ENCODE measurements at regions not wholly inside any gene's neighbourhood (a gene's known extent, or its start where the extent isn't known, plus 50 kb on each side); places are given as distances from the start of the nearest gene placed in this dataset.

- no peak for FAIRE-seq
Observed at GRCh38 chr9:38166501-38166900, 97.5 kb upstream of the SHB start.

GRCh38 chr9:38164659-38165221, 95.7 kb upstream of the SHB start:
- DNase-seq (ENCODE audit: insufficient read length, low spot score) (no peak), FAIRE-seq (no peak)

More at GRCh38 chr9:38166501-38166900, 97.5 kb upstream of the SHB start:
- DNase-seq (ENCODE audit: insufficient read length, low spot score) = no peak

GRCh38 chr9:38163518-38163917, 94.5 kb upstream of the SHB start:
- FAIRE-seq = no peak
- DNase-seq (ENCODE audit: insufficient read length, low spot score) = no peak

- DNase-seq (ENCODE audit: insufficient read length, low spot score) = no peak
- FAIRE-seq = no peak
Observed at GRCh38 chr9:38162332-38163211, 93.5 kb upstream of the SHB start.

- no peak for FAIRE-seq
- DNase-seq (ENCODE audit: insufficient read length, low spot score) = peak; percentile 27
Observed at GRCh38 chr9:38160613-38161215, 91.7 kb upstream of the SHB start.

- FAIRE-seq (no peak), DNase-seq (ENCODE audit: insufficient read length, low spot score) (no peak)
Observed at GRCh38 chr9:38159599-38159998, 90.6 kb upstream of the SHB start.

- FAIRE-seq (no peak), DNase-seq (ENCODE audit: insufficient read length, low spot score) (no peak)
Observed at GRCh38 chr9:38158628-38159027, 89.6 kb upstream of the SHB start.

- FAIRE-seq (no peak), DNase-seq (ENCODE audit: insufficient read length, low spot score) (no peak)
Observed at GRCh38 chr9:38157711-38158110, 88.7 kb upstream of the SHB start.

- DNase-seq (ENCODE audit: insufficient read length, low spot score) (no peak), FAIRE-seq (no peak)
Observed at GRCh38 chr9:38154501-38155421, 85.7 kb upstream of the SHB start.

GRCh38 chr9:38153910-38154291, 84.9 kb upstream of the SHB start:
- FAIRE-seq = no peak

GRCh38 chr9:38153152-38153909, 84.3 kb upstream of the SHB start:
- no peak for DNase-seq (ENCODE audit: insufficient read length, low spot score)
- FAIRE-seq = no peak

More at GRCh38 chr9:38153910-38154291, 84.9 kb upstream of the SHB start:
- no peak for DNase-seq (ENCODE audit: insufficient read length, low spot score)

- no peak for FAIRE-seq
- no peak for DNase-seq (ENCODE audit: insufficient read length, low spot score)
Observed at GRCh38 chr9:38149647-38150046, 80.6 kb upstream of the SHB start.

GRCh38 chr9:38146844-38147243, 77.8 kb upstream of the SHB start:
- FAIRE-seq (no peak), DNase-seq (ENCODE audit: insufficient read length, low spot score) (no peak)

- FAIRE-seq = no peak
- DNase-seq (ENCODE audit: insufficient read length, low spot score) = no peak
Observed at GRCh38 chr9:38145526-38146053, 76.6 kb upstream of the SHB start.

GRCh38 chr9:38144421-38144820, 75.4 kb upstream of the SHB start:
- FAIRE-seq (no peak), DNase-seq (ENCODE audit: insufficient read length, low spot score) (peak; percentile 21)

GRCh38 chr9:38141746-38142591, 72.9 kb upstream of the SHB start:
- DNase-seq (ENCODE audit: insufficient read length, low spot score) = peak; percentile 61
- FAIRE-seq = no peak

- no peak for FAIRE-seq
- no peak for DNase-seq (ENCODE audit: insufficient read length, low spot score)
Observed at GRCh38 chr9:38138276-38138675, 69.2 kb upstream of the SHB start.

- FAIRE-seq (no peak), DNase-seq (ENCODE audit: insufficient read length, low spot score) (no peak)
Observed at GRCh38 chr9:38137342-38137741, 68.3 kb upstream of the SHB start.

GRCh38 chr9:38136386-38136785, 67.4 kb upstream of the SHB start:
- FAIRE-seq (no peak), DNase-seq (ENCODE audit: insufficient read length, low spot score) (no peak)

Data from HTR-8/SVneo (cell line).